GM19452 (cell line): ENCODE measurements at regions not wholly inside any gene's neighbourhood (a gene's known extent, or its start where the extent isn't known, plus 50 kb on each side); places are given as distances from the start of the nearest gene placed in this dataset.
"Not testable (repeated sequence)": the region's sequence is repeated elsewhere in the genome, so short reads cannot be mapped to it uniquely, and the experiment has no call there.

Source experiments
- ATAC-seq: cut with Tn5 transposase; IDR thresholded peaks from one replicate; pipeline ENCODE4 v1.9.1; 2021; ENCODE audit not compliant: unreplicated experiment

DNA sequence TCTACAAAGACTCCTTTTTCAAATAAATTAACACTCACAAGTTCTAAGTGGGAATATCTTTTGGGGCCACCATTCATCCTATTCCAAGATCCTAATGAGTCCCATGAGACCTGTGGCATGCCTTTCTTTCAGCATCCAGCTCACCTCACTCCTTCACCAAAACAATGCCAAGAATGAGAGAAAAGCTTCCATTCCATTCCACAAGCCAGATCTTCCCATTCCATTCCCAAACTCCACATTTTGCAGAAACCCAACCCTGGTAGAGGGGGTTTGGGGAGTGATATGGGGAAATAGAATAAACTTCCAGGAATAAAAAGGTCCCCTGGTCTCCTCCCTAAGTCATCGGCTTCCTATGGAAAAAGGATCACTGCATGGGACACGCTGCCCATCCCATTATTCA lies 392.2 kb downstream of the NPIPA8 start:
- ATAC-seq, result no peak

GRCh38 chr16:17942067-17942466 lies 394.5 kb downstream of the NPIPA8 start:
- no peak for ATAC-seq

DNA sequence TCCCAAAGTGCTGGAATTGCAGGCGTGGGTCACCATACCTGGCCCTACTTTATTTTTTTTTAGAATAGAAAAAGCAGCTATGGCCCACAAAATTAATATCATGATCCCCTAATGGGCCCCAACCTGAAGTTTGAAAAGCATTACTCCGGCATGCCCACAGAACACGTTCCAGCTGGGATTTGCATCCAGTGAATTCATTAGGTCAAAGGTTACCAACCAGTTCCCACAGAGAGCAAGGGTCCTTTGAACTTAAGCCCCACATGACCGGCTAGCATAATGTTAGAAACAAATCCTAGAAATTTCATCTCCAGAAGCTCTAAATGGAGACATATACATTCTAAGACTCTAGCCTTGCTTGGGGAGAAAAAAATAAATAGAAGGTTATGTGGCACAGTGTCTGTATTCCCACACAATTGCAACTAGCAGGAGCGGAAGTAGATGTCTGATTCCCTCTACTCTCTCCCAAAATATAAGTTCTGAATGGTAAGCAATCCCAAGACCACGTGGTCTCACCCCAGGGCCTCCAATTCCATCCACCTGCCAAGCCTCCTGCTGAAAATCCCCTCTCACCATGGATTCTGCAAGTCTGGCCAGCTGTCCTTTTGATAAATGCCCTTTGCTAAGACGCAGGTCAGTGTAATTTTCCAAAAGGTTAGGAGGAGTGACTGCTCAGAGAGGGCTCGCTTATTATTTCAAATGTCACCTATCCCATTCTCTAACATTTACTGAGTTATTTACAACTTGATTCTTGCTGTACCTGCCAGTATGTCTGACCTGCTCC lies 395.8 kb downstream of the NPIPA8 start:
- ATAC-seq, result no peak

DNA sequence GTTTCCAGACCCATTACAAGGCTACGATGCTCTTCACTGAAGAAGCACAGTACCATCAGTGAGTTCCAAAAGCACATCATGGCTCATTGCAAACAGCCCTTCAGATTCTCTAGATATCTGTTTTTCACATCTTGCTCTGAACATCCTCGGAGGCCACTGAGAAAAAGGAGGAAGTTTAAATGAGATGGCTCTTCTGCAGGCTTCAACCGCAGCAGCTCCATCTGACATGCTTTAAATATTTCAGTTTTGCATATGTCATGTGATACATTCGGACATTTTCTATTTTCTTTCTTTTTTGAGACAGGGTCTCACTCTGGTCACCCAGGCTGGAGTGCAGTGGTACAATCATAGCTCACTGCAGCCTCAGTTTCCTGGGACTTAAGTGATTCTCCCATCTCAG lies 396.8 kb downstream of the NPIPA8 start:
- no peak for ATAC-seq

GRCh38 chr16:17939122-17939536 lies 397.4 kb downstream of the NPIPA8 start:
- ATAC-seq, result no peak

DNA sequence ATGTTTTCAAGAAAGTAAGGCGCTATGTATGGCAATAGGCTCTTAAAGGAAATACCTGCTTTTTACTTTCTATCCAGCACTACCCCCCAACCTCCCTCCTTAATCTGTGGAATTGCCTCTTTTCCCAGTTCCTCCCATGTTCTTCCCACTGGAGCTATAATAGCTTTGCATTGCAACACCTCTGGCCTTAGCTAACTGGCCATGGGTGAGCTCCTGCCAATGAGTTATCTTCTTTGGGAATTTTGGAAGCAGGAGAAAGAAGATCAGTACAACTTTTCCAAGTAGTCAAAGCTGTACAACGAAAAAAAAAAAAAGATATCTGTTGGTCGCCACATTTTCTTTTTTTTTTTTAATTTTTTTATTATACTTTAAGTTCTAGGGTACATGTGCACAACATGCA lies 398.0 kb downstream of the NPIPA8 start:
- ATAC-seq, result no peak

GRCh38 chr16:17936766-17937402 lies 399.7 kb downstream of the NPIPA8 start:
- ATAC-seq, result no peak

- ATAC-seq, result no peak
Measured at GRCh38 chr16:17930280-17930679, 406.3 kb downstream of the NPIPA8 start.

GRCh38 chr16:17926866-17927399 lies 409.6 kb downstream of the NPIPA8 start:
- no peak for ATAC-seq

DNA sequence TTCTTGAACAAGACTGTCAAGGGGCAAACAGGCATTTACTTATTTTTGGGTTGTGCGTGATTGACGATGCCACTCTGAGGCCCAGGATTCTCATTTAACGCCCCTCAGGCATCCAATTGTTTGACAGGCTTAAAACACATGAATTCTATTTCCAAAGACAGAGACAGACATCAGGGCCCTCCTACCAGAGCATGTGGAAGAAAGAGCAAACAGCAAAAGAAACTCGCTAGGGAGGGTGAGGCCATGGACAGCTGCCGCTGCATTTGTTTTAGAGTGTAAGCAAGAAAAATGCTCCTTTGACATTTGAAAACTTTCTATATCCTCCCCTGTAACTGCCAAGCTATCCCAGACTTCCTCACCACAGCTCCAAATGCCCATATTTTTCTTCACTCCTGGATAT lies 410.1 kb downstream of the NPIPA8 start:
- no peak for ATAC-seq

DNA sequence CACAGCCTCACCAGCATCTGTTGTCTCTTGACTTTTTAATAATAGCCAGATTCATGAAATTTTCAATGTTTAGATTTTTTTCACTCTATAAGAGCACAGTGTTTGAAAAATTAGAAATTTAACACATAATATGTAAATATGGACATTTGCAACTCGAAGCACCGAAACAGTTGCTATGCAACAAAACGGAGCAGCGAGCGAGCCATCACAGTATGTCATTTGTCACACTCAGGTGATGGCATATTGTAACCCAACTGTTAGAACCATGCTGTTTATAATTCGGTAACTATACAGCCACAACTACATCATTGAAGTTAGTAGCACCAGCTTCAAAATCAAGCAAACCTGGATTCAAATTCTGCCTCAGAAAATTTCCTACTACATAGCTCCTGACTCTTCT lies 410.8 kb downstream of the NPIPA8 start:
- ATAC-seq, result no peak

DNA sequence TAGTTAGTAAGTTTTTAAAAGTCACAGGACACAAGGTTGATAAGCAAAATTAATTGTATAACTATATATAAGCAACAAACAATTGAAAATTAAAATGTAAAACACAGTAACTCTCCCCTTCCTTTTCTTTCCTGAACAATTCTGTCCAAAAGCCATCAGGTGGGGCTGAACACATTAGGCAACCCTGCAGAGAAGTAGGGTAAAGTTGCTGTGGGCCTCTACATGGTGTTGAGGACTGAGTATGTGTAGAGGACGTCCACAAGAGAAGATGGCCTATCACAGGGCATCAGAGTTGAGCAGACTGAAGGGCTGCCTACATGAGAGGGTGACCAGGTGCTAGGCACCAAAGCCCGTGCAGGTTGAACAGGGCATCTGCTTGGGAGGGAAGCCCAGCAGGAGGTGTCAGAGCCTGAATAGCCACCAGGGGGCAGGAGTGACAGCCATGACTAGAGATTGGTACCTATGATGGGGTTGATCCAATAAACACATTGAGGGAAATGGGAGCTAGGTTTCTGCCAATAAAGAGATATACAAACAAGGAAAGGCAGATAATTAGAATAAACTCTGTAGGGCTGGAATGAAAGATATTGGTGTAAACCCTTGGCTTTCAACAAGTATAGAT lies 415.1 kb downstream of the NPIPA8 start:
- ATAC-seq, result no peak

GRCh38 chr16:17917316-17918019 lies 419.1 kb downstream of the NPIPA8 start:
- ATAC-seq, result no peak

- no peak for ATAC-seq
Measured at GRCh38 chr16:17915791-17916190, 420.7 kb downstream of the NPIPA8 start.

DNA sequence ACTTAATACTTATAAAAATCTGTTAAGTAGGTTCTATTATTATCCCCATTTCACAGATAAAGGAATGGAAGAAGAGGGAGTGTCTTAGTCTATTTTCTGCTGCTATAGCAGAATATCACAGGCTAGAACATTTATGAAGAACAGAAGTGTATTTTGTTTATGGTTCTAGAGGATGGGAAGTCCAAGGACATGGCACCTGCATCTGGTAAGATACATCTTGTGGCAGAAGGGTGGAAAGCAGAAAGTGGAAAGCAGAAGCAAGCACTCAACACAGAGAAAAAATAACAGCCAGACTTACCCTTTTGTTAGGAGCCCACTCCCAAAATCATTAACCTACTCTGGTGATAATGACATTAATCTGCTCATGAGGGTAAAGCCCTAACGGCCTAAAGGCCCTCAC lies 422.4 kb downstream of the NPIPA8 start:
- no peak for ATAC-seq

DNA sequence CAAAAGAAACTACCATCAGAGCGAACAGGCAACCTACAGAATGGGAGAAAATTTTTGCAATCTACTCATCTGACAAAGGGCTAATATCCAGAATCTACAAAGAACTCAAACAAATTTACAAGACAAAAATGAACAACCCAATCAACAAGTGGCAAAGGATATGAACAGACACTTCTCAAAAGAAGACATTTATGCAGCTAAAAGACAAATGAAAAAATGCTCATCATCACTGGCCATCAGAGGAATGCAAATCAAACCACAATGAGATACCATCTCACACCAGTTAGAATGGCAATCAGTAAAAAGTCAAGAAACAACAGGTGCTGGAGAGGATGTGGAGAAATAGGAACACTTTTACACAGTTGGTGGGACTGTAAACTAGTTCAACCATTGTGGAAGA lies 425.0 kb downstream of the NPIPA8 start:
- ATAC-seq, result not testable (repeated sequence)

DNA sequence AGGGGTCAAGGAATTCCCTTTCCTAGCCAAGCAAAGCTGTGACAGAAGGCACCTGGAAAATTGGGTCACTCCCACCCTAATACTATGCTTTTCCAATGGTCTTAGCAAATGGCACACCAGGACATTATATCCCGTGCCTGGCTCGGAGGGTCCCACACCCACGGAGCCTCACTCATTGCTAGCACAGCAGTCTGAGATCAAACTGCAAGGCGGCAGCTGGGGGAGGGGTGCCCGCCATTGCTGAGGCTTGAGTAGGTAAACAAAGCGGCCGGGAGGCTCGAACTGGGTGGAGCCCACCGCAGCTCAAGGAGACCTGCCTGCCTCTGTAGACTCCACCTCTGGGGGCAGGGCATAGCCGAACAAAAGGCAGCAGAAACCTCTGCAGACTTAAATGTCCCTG lies 429.9 kb downstream of the NPIPA8 start:
- not testable (repeated sequence) for ATAC-seq

GRCh38 chr16:17901309-17901708 lies 430.5 kb upstream of the XYLT1 start:
- no peak for ATAC-seq

DNA sequence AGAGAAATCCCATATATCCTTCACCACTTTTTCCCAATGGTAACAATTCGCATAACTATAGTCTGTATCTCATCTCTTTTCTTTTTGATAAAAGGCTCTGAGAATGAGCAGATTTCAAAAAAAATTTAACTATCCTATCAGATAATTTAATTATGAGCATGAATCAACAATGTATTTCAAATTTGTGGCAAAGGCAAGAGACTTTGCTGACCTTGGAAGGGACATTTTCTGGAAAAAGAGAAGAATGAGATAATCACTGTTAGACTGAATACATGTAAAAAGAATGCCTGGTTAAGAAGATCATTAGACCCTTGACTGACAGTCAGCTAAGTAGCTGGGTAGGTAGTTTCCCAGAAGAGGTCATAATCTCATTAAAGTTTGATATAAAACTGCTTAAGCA lies 428.4 kb upstream of the XYLT1 start:
- ATAC-seq, result no peak

DNA sequence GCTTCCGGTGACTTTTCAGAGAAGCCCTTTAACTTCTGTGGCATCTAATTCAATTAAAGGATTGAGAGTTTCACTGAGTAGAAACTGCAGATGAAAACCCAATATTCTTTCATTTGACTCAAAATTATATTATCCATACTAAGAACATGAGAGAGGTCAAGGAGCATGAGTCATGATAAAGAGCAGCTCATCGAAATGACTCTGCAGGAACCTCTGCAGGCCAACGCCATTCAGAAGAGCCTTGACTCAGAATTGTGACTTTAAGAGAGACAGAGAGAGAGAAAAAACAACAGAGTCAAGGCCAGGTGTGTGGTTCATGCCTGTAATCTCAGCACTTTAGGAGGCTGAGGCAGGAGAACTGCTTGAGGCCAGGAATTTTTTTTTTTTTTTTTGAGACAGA lies 417.2 kb upstream of the XYLT1 start:
- no peak for ATAC-seq

GRCh38 chr16:17885659-17886207 lies 415.0 kb upstream of the XYLT1 start:
- ATAC-seq, result no peak
